ENCODE measurements at regions not wholly inside any gene's neighbourhood (a gene's known extent, or its start where the extent isn't known, plus 50 kb on each side); places are given as distances from the start of the nearest gene placed in this dataset.

GRCh38 chr1:117796226-117796625 is 133.2 kb downstream of the GDAP2 start:
- TF ChIP-seq, protein P1, sequence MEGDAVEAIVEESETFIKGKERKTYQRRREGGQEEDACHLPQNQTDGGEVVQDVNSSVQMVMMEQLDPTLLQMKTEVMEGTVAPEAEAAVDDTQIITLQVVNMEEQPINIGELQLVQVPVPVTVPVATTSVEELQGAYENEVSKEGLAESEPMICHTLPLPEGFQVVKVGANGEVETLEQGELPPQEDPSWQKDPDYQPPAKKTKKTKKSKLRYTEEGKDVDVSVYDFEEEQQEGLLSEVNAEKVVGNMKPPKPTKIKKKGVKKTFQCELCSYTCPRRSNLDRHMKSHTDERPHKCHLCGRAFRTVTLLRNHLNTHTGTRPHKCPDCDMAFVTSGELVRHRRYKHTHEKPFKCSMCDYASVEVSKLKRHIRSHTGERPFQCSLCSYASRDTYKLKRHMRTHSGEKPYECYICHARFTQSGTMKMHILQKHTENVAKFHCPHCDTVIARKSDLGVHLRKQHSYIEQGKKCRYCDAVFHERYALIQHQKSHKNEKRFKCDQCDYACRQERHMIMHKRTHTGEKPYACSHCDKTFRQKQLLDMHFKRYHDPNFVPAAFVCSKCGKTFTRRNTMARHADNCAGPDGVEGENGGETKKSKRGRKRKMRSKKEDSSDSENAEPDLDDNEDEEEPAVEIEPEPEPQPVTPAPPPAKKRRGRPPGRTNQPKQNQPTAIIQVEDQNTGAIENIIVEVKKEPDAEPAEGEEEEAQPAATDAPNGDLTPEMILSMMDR (IDR thresholded peaks at IDR 0.05; ENCODE audit: borderline replicate concordance, extremely low read depth, low read length, poor library complexity, severe bottlenecking): no peak
- no peak for TF ChIP-seq EZH2 (IDR thresholded peaks at IDR 0.05; ENCODE audit: borderline replicate concordance, low read depth, low read length, severe bottlenecking)
- no peaks in the 10 kb centered on the region for H3K79me2 ChIP-seq (ENCODE audit: insufficient read depth, low read length)
- no peaks in the 10 kb centered on the region for H3K4me1 ChIP-seq (ENCODE audit: insufficient read depth, low read length)
- H3K9ac ChIP-seq (ENCODE audit: low read depth, low read length): no peak overlapping the region
- H3K36me3 ChIP-seq (ENCODE audit: insufficient read depth, low read length): no peaks in the 10 kb centered on the region
- H3K27me3 ChIP-seq (ENCODE audit: insufficient read depth, low read length, poor library complexity): no peaks in the 10 kb centered on the region
- H2AFZ ChIP-seq (ENCODE audit: low read depth, low read length): no peak overlapping the region
- H3K4me2 ChIP-seq (ENCODE audit: insufficient read depth, low read length): no peak overlapping the region
- ATAC-seq (ENCODE audit: insufficient read depth, low read depth) (no peak), DNase-seq (no peak)
- H3K9me3 ChIP-seq (ENCODE audit: insufficient read depth, low read length, severe bottlenecking): no peaks in the 10 kb centered on the region
- H4K20me1 ChIP-seq (ENCODE audit: insufficient read depth, low read length): no peaks in the 10 kb centered on the region
- no peak overlapping the region for H3K4me3 ChIP-seq (ENCODE audit: low read depth in 1 of 2, low read length in 2 of 2)
- no peak overlapping the region for H3K27ac ChIP-seq (ENCODE audit: low read length)

- no peak for TF ChIP-seq EZH2 (IDR thresholded peaks at IDR 0.05; ENCODE audit: borderline replicate concordance, low read depth, low read length, severe bottlenecking)
- TF ChIP-seq, protein P1 (IDR thresholded peaks at IDR 0.05; ENCODE audit: borderline replicate concordance, extremely low read depth, low read length, poor library complexity, severe bottlenecking): no peak
- Histone ChIP-seq H3K4me1 (ENCODE audit: insufficient read depth, low read length) (no peaks in the 10 kb centered on the region), H3K36me3 (ENCODE audit: insufficient read depth, low read length) (no peaks in the 10 kb centered on the region), H3K27ac (ENCODE audit: low read length) (no peak overlapping the region), H3K4me2 (ENCODE audit: insufficient read depth, low read length) (no peak overlapping the region), H2AFZ (ENCODE audit: low read depth, low read length) (no peak overlapping the region), H4K20me1 (ENCODE audit: insufficient read depth, low read length) (no peaks in the 10 kb centered on the region), H3K27me3 (ENCODE audit: insufficient read depth, low read length, poor library complexity) (no peaks in the 10 kb centered on the region), H3K9me3 (ENCODE audit: insufficient read depth, low read length, severe bottlenecking) (no peaks in the 10 kb centered on the region), H3K79me2 (ENCODE audit: insufficient read depth, low read length) (no peaks in the 10 kb centered on the region), H3K4me3 (ENCODE audit: low read depth in 1 of 2, low read length in 2 of 2) (no peak overlapping the region), H3K9ac (ENCODE audit: low read depth, low read length) (no peak overlapping the region)
- ATAC-seq (ENCODE audit: insufficient read depth, low read depth) (no peak), DNase-seq (no peak)
Measured at GRCh38 chr1:117798550-117798949, 130.9 kb downstream of the GDAP2 start.

GRCh38 chr1:117802531-117803257 is 126.7 kb downstream of the GDAP2 start:
- H3K4me3 ChIP-seq (ENCODE audit: low read depth in 1 of 2, low read length in 2 of 2): no peak overlapping the region
- H3K9ac ChIP-seq (ENCODE audit: low read depth, low read length): no peak overlapping the region
- H3K4me1 ChIP-seq (ENCODE audit: insufficient read depth, low read length): no peaks in the 10 kb centered on the region
- no peaks in the 10 kb centered on the region for H3K79me2 ChIP-seq (ENCODE audit: insufficient read depth, low read length)
- H3K27ac ChIP-seq (ENCODE audit: low read length): no peak overlapping the region
- ATAC-seq (ENCODE audit: insufficient read depth, low read depth) (no peak), DNase-seq (no peak)
- H4K20me1 ChIP-seq (ENCODE audit: insufficient read depth, low read length): no peaks in the 10 kb centered on the region
- H3K36me3 ChIP-seq (ENCODE audit: insufficient read depth, low read length): no peaks in the 10 kb centered on the region
- no peaks in the 10 kb centered on the region for H3K9me3 ChIP-seq (ENCODE audit: insufficient read depth, low read length, severe bottlenecking)
- H3K4me2 ChIP-seq (ENCODE audit: insufficient read depth, low read length): no peak overlapping the region
- no peak overlapping the region for H2AFZ ChIP-seq (ENCODE audit: low read depth, low read length)
- H3K27me3 ChIP-seq (ENCODE audit: insufficient read depth, low read length, poor library complexity): no peaks in the 10 kb centered on the region
- no peak for TF ChIP-seq EZH2 (IDR thresholded peaks at IDR 0.05; ENCODE audit: borderline replicate concordance, low read depth, low read length, severe bottlenecking)
- TF ChIP-seq, protein P1 (IDR thresholded peaks at IDR 0.05; ENCODE audit: borderline replicate concordance, extremely low read depth, low read length, poor library complexity, severe bottlenecking): no peak

All from DND-41 (cell line).